22Rv1 (cell line): ENCODE measurements at regions not wholly inside any gene's neighbourhood (a gene's known extent, or its start where the extent isn't known, plus 50 kb on each side); places are given as distances from the start of the nearest gene placed in this dataset.

Experiments
- ZFX ChIP-seq: fragments of 450-650 bp; IDR thresholded peaks from 2 replicates; pipeline ENCODE4 v1.6.1; 2017; ENCODE audit warnings: antibody characterized with exemption, borderline replicate concordance
- TF ChIP-seq, protein P1 (sequence below): fragments of 450-650 bp; IDR thresholded peaks from 2 replicates; pipeline ENCODE4 v1.5.1; 2017; ENCODE audit warnings: mild to moderate bottlenecking

DNA sequence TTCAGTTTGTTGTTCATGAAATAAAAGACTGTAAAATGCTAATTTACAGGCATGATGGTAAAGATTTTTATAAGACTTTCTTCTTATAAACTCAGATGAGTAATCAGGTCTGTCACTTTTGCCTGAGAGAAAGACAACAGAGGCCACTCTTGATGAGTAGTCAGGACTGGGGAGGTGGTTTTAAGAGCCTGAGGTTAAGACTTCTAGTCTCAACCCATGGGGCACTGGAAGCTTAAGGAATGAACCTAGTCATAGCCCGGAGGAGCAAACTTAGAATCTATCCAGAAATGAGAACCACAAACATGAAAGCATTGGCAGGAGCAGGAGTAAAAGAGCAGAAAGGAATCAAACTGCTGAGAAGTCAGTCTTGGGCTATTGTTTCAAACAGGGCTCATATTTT lies 846.3 kb upstream of the ARPP21 start:
- TF ChIP-seq, protein P1, sequence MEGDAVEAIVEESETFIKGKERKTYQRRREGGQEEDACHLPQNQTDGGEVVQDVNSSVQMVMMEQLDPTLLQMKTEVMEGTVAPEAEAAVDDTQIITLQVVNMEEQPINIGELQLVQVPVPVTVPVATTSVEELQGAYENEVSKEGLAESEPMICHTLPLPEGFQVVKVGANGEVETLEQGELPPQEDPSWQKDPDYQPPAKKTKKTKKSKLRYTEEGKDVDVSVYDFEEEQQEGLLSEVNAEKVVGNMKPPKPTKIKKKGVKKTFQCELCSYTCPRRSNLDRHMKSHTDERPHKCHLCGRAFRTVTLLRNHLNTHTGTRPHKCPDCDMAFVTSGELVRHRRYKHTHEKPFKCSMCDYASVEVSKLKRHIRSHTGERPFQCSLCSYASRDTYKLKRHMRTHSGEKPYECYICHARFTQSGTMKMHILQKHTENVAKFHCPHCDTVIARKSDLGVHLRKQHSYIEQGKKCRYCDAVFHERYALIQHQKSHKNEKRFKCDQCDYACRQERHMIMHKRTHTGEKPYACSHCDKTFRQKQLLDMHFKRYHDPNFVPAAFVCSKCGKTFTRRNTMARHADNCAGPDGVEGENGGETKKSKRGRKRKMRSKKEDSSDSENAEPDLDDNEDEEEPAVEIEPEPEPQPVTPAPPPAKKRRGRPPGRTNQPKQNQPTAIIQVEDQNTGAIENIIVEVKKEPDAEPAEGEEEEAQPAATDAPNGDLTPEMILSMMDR, result no peak
- no peak for TF ChIP-seq ZFX
